Heart left ventricle (tissue), 13 donors: ENCODE measurements at regions not wholly inside any gene's neighbourhood (a gene's known extent, or its start where the extent isn't known, plus 50 kb on each side); places are given as distances from the start of the nearest gene placed in this dataset.

Experiments used
- POLR2A ChIP-seq, 2 donors: fragments of 450-650 bp; IDR thresholded peaks; one replicate each; pipeline ENCODE4 v1.6.1; 2017; ENCODE audit warnings: antibody characterized with exemption in 2 of 2, mild to moderate bottlenecking in 2 of 2, moderate library complexity in 2 of 2
- TF ChIP-seq, protein P1 (sequence below), 12 donors: fragments of 200-600 bp; sonication (generic) in 4 of 12; IDR thresholded peaks; one replicate each; pipeline versions ENCODE4 v1.5.0 to v1.8.0; 2018 to 2022; ENCODE audit warnings: antibody characterized with exemption in 12 of 12, mild to moderate bottlenecking in 5 of 12
- donor health status: ischemic (EF 13 %, LVEDD 7.1; RV severe dilation, severe dysfunction).
- donor health status: DM: no; HTN: yes; CAD: no.
- donor health status: DM: no; HTN: no; CAD: no.
- donor health status: ischemic (EF 25% LVEDD 6.9; RV normal size, moderate dysfunction).
- donor health status: ischemic (EF 25% LVEDD 5.7; RV mildly dilated, moderate dysfunction).
- donor health status: ischemic (EF 35%, LVEDD 5.7; RV mildly dilated, moderate dysfunction).
- donor health status: nonischemic (EF 11% LVEDD 7.7; RV severe dilation, severe dysfunction).
- donor health status: DM: yes; HTN: yes; CAD: no.
- donor health status: PGD.
- donor health status: ischemic (EF 29% LVEDD 5.4; RV normal size, mild dysfunction).
- donor health status: nonischemic (EF 23%, LVEDD 6.1; RV moderate dilation, normal function).

DNA sequence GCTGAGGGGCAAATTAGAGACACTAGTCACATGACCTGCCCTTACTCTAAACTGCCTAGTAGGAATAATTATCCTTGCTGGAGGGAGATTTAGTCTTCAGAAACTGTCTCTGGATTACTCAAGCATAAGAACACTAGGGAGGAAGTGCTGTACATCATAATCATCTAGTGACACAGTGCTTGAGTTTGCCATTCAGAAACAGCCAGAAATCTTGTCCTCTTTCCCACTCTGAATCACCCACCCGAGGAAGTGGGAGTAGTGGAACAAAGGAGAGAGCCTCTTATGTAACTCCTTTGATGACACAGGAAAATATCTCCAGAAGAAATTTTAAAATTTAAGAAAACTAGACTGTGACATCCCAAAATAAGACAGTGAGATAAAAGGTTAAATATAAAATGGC, 69.3 kb upstream of the PCDH19 start:
- no peak for TF ChIP-seq POLR2A (IDR thresholded peaks at IDR 0.05)
- TF ChIP-seq, protein P1, sequence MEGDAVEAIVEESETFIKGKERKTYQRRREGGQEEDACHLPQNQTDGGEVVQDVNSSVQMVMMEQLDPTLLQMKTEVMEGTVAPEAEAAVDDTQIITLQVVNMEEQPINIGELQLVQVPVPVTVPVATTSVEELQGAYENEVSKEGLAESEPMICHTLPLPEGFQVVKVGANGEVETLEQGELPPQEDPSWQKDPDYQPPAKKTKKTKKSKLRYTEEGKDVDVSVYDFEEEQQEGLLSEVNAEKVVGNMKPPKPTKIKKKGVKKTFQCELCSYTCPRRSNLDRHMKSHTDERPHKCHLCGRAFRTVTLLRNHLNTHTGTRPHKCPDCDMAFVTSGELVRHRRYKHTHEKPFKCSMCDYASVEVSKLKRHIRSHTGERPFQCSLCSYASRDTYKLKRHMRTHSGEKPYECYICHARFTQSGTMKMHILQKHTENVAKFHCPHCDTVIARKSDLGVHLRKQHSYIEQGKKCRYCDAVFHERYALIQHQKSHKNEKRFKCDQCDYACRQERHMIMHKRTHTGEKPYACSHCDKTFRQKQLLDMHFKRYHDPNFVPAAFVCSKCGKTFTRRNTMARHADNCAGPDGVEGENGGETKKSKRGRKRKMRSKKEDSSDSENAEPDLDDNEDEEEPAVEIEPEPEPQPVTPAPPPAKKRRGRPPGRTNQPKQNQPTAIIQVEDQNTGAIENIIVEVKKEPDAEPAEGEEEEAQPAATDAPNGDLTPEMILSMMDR (IDR thresholded peaks at IDR 0.05) = no peak
